ENCODE measurements at regions not wholly inside any gene's neighbourhood (a gene's known extent, or its start where the extent isn't known, plus 50 kb on each side); places are given as distances from the start of the nearest gene placed in this dataset.

DNA sequence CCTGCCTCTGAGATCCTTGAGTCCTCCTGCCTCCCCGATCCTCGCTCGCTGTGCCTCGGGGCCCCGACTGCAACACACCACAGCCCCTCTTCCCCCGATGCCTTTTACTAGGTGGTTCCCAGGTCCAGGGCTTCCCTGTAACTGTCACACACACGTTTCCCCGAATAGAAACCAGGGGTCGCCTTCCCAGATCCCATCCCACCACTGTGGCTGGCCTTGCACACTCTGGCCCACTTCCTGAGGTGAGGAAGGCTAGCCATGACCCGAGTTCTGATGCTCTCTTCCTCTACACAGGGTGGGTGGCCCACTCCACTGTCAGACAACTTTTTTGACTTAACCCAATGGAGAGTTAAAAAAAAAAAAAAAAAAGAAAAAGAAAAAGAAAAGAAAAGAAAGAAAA is 139.6 kb upstream of the ASB18 start:
- TF ChIP-seq, protein P1, sequence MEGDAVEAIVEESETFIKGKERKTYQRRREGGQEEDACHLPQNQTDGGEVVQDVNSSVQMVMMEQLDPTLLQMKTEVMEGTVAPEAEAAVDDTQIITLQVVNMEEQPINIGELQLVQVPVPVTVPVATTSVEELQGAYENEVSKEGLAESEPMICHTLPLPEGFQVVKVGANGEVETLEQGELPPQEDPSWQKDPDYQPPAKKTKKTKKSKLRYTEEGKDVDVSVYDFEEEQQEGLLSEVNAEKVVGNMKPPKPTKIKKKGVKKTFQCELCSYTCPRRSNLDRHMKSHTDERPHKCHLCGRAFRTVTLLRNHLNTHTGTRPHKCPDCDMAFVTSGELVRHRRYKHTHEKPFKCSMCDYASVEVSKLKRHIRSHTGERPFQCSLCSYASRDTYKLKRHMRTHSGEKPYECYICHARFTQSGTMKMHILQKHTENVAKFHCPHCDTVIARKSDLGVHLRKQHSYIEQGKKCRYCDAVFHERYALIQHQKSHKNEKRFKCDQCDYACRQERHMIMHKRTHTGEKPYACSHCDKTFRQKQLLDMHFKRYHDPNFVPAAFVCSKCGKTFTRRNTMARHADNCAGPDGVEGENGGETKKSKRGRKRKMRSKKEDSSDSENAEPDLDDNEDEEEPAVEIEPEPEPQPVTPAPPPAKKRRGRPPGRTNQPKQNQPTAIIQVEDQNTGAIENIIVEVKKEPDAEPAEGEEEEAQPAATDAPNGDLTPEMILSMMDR (IDR thresholded peaks at IDR 0.05; ENCODE audit: poor library complexity), result no peak
- TF ChIP-seq EZH2 (IDR thresholded peaks at IDR 0.05; ENCODE audit: borderline replicate concordance), result no peak

Measured in hepatocyte (in vitro differentiated cells).